Heart right ventricle (tissue), 16 donors: ENCODE measurements at regions not wholly inside any gene's neighbourhood (a gene's known extent, or its start where the extent isn't known, plus 50 kb on each side); places are given as distances from the start of the nearest gene placed in this dataset.

Experiments
- ATAC-seq, 8 donors: fragments of 200-7000 bp; cut with Tn5 transposase; one replicate each; pipeline ENCODE4 v1.9.1; 2020; ENCODE audit warnings: mild to moderate bottlenecking in 8 of 8, moderate library complexity in 8 of 8, moderate number of reproducible peaks in 1 of 8
- DNase-seq, 2 donors: peaks; one replicate each; pipeline ENCODE4 v3.0.0-alpha.2; 2020
- H3K27ac ChIP-seq, 10 donors: fragments of 200-600 bp; sonication (generic) in 2 of 10; one replicate each; pipeline versions ENCODE4 v1.5.0 to v1.8.0; 2020 to 2022; ENCODE audit warnings: mild to moderate bottlenecking in 3 of 10
- H3K27me3 ChIP-seq, 7 donors: fragments of 200-600 bp; one replicate each; pipeline ENCODE4 v1.8.0; 2021 to 2022; ENCODE audit warnings: mild to moderate bottlenecking in 2 of 7
- H3K36me3 ChIP-seq, 9 donors: fragments of 200-600 bp; sonication (generic) in 1 of 9; one replicate each; pipeline versions ENCODE4 v1.5.0 to v1.8.0; 2020 to 2022; ENCODE audit warnings: mild to moderate bottlenecking in 2 of 9
- H3K4me1 ChIP-seq, 9 donors: fragments of 200-600 bp; sonication (generic) in 1 of 9; one replicate each; pipeline versions ENCODE4 v1.5.0 to v1.8.0; 2020 to 2022; ENCODE audit warnings: mild to moderate bottlenecking in 4 of 9
- H3K4me3 ChIP-seq, 10 donors: fragments of 200-600 bp; sonication (generic) in 2 of 10; one replicate each; pipeline versions ENCODE4 v1.5.0 to v1.8.0; 2020 to 2022; ENCODE audit warnings: mild to moderate bottlenecking in 7 of 10, moderate library complexity in 2 of 10
- H3K9me3 ChIP-seq, 11 donors: fragments of 200-600 bp in 10 of 11; sonication (generic) in 2 of 11; one replicate each; pipeline versions ENCODE4 v1.5.0 to v1.8.0; 2013 to 2022; ENCODE audit warnings: mild to moderate bottlenecking in 2 of 11, control low read depth in 1 of 11, moderate library complexity in 1 of 11
- CTCF ChIP-seq, 9 donors: fragments of 200-600 bp; sonication (generic) in 2 of 9; IDR thresholded peaks; one replicate each; pipeline versions ENCODE4 v1.5.0 to v1.8.0; 2021 to 2022; ENCODE audit warnings: antibody characterized with exemption in 9 of 9, mild to moderate bottlenecking in 5 of 9, moderate library complexity in 1 of 9
- WGBS, 2 donors: extraction: QIAGEN DNeasy Blood & Tissue Kit; methylation state at CpG; one replicate each; pipeline ENCODE4 v1.1.7; 2013; ENCODE audit warnings: inconsistent platforms in 1 of 2; 5-methylcytosine and 5-hydroxymethylcytosine counted together
- intact Hi-C, 10 donors: fragments of 100-400 bp; cut with DNase I; formaldehyde crosslinking; loops; one replicate each; pipeline versions ENCODE4 v1.11.1 to v1.14.2; 2022
- donor health status: Arrhythmogenic right ventricular cardiomyopathy.
- donor health status: ischemic (EF 13 %, LVEDD 7.1; RV severe dilation, severe dysfunction).
- donor health status: healthy with polysubstance abuse.
- donor health status: DM: no; HTN: yes; CAD: no.
- donor health status: DM: no; HTN: no; CAD: no.
- donor health status: ischemic (EF 25% LVEDD 6.9; RV normal size, moderate dysfunction).
- donor health status: ischemic (EF 25% LVEDD 5.7; RV mildly dilated, moderate dysfunction).
- donor health status: healthy.
- donor health status: DM: yes; HTN: yes; CAD: no.
- donor health status: Ischemic cardiomyopathy.
- donor health status: ischemic (EF 35%, LVEDD 5.7; RV mildly dilated, moderate dysfunction).
- donor health status: nonischemic (EF 11% LVEDD 7.7; RV severe dilation, severe dysfunction).
- donor health status: DM: yes; HTN: yes; CAD: no.
- donor health status: PGD.
- donor health status: ischemic (EF 29% LVEDD 5.4; RV normal size, mild dysfunction).
- donor health status: nonischemic (EF 23%, LVEDD 6.1; RV moderate dilation, normal function).

DNA sequence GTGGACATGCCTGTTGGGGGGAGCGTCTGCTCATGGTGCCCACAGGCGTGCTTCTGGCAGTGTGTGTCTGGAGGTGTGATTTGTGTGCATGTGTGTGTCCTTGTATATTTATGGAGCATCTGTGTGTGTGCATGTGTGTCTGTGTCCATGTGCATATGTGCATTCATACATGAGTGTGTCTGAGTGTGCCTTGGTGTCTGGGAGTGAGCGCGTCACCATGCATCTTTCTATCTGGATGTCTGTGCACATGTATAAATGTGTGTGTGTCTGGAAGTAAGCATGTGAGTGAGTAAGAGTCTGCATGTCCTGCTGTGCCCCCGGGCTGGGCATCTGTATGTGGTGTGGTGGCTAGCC is 58.1 kb upstream of the PRR23E start:
- DNase-seq (no peak), ATAC-seq (no peak)
- Histone ChIP-seq H3K36me3 (no peaks in the 10 kb centered on the region), H3K9me3 (no peaks in the 10 kb centered on the region), H3K4me3 (peak overlapping the region in 9 of 10 donors; percentile 12 to 47 (median 42)), H3K4me1 (peaks cover 0 to 46% (median 22%) of the 10 kb centered on the region in 9 donors), H3K27ac (peak overlapping the region in 7 of 10 donors; percentile 38 to 78 (median 63)), H3K27me3 (peaks cover 0 to 41% (median 14%) of the 10 kb centered on the region in 7 donors)
- intact Hi-C loops, result no loop called here
- no peak for TF ChIP-seq CTCF (IDR thresholded peaks at IDR 0.05)
- 66 to 76% methylated on average over 5 of the region's 5 CpGs for WGBS, 2 donors

- peak overlapping the region in 9 of 10 donors; percentile 12 to 47 (median 42) for H3K4me3 ChIP-seq
- intact Hi-C loops, result loop anchor here in 1 of 10 donors (2.0 kb wide), 1 partner anchor 33 kb away; no protein-coding TSS in a partner anchor
- H3K27ac ChIP-seq, result peak overlapping the region in 9 of 10 donors; percentile 2 to 78 (median 63)
- H3K27me3 ChIP-seq, result peaks cover 0 to 41% (median 14%) of the 10 kb centered on the region in 7 donors
- WGBS, 2 donors, result 5 to 6% methylated on average over 58 of the region's 58 CpGs
- no peaks in the 10 kb centered on the region for H3K36me3 ChIP-seq
- no peak for TF ChIP-seq CTCF (IDR thresholded peaks at IDR 0.05)
- peaks cover 0 to 49% (median 23%) of the 10 kb centered on the region in 9 donors for H3K4me1 ChIP-seq
- ATAC-seq, result peak; percentile 2 to 46 (median 28)
- no peaks in the 10 kb centered on the region for H3K9me3 ChIP-seq
- peak; percentile 52 to 55 for DNase-seq
Observed at GRCh38 chr3:127135241-127136023, 57.5 kb upstream of the PRR23E start.

DNA sequence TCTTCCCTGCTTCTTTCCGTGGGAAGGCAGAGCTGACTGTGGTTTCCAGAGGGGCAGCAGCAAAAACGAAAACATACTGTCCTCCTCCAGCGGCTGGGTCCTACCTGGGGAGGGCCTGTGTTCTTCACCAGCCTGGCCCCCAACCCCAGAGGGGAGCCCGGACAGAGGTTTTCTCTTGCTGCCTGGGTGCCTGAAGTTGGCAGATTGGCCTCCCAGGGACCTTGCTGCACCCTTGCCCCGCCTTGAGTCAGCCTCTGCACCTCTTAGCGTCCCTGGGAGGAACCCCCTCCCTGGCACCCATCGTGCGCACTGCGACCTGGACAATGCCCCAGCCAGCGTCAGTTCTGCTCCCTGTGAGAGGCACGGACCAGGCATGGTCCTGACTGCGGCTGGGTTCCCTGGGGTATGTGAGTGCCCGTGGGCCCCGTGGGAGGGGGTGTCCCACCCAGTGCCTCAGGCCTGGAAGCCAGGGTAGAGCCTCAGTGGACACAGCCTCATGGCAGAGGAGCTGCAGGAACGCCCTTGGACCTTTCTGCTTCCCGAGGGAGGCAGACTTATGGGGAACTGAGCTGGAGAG is 56.8 kb upstream of the PRR23E start:
- H3K36me3 ChIP-seq, result no peaks in the 10 kb centered on the region
- no peaks in the 10 kb centered on the region for H3K9me3 ChIP-seq
- peaks cover 0 to 49% (median 23%) of the 10 kb centered on the region in 9 donors for H3K4me1 ChIP-seq
- 77 to 78% methylated on average over 16 of the region's 16 CpGs for WGBS, 2 donors
- no peak for TF ChIP-seq CTCF (IDR thresholded peaks at IDR 0.05)
- H3K27me3 ChIP-seq, result peaks cover 0 to 41% (median 14%) of the 10 kb centered on the region in 7 donors
- DNase-seq (no peak), ATAC-seq (no peak)
- intact Hi-C loops, result loop anchor here in 1 of 10 donors (2.0 kb wide), 1 partner anchor 33 kb away; no protein-coding TSS in a partner anchor
- H3K4me3 ChIP-seq, result peak overlapping the region in 6 of 10 donors; percentile 12 to 47 (median 43)
- peak overlapping the region in 8 of 10 donors; percentile 38 to 78 (median 66) for H3K27ac ChIP-seq

DNA sequence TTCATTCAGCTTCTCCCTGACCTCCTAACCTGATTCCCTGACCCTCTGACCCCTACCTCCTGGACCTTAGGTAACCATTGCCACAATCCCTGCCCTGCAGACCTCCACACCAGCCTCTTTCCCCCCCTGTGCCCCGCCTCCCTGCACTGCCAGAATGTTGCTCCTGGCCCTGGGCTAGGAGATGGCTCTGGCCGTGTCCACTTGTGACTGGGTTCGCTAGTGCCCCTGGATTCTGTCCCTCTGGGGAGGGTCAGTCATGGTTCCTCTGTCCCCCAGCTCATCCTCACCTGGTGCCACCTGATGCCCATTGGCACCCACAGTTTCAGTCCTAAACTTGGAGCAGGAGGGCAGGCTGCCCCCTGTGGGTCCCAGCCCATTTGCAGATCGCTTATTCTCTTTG is 56.2 kb upstream of the PRR23E start:
- Histone ChIP-seq H3K27ac (peak overlapping the region in 6 of 10 donors; percentile 37 to 78 (median 59)), H3K27me3 (peaks cover 0 to 41% (median 14%) of the 10 kb centered on the region in 7 donors), H3K4me3 (no peak overlapping the region), H3K4me1 (peaks cover 0 to 49% (median 23%) of the 10 kb centered on the region in 9 donors), H3K9me3 (no peaks in the 10 kb centered on the region), H3K36me3 (no peaks in the 10 kb centered on the region)
- intact Hi-C loops, result loop anchor here in 1 of 10 donors (2.0 kb wide), 1 partner anchor 32 kb away; no protein-coding TSS in a partner anchor
- WGBS, 2 donors, result 85 to 87% methylated on average over 4 of the region's 4 CpGs
- DNase-seq (no peak), ATAC-seq (no peak)
- TF ChIP-seq CTCF (IDR thresholded peaks at IDR 0.05), result no peak
